SK-N-SH (cell line): ENCODE measurements at regions not wholly inside any gene's neighbourhood (a gene's known extent, or its start where the extent isn't known, plus 50 kb on each side); places are given as distances from the start of the nearest gene placed in this dataset.

Experiments used
- EP300 ChIP-seq, 2 experiments: IDR thresholded peaks; 2 replicates each; pipeline versions ENCODE4 v1.4.0 to v1.6.1; 2012; ENCODE audit warnings: borderline replicate concordance in 1 of 2, low read depth in 1 of 2, low read length in 1 of 2
- EZH2phosphoT487 ChIP-seq: fragments of 200-600 bp; sonication (generic); IDR thresholded peaks from 2 replicates; pipeline ENCODE4 v1.6.1; 2017; ENCODE audit warnings: low read depth, mixed run types, mild to moderate bottlenecking, antibody characterized with exemption, moderate library complexity, borderline replicate concordance
- FOXJ3 ChIP-seq: sonication (generic); formaldehyde crosslinking; IDR thresholded peaks from 2 replicates; pipeline ENCODE4 v1.5.1; 2020; ENCODE audit warnings: mild to moderate bottlenecking, missing genetic modification reagents
- MXI1 ChIP-seq: IDR thresholded peaks from 2 replicates; pipeline ENCODE4 v1.6.1; 2012; ENCODE audit warnings: mild to moderate bottlenecking, low read depth, low read length, improper control_type of control experiment
- POLR2AphosphoS5 ChIP-seq: IDR thresholded peaks from 2 replicates; pipeline ENCODE4 v1.6.1; 2012; ENCODE audit warnings: low read depth, low read length
- RAD21 ChIP-seq: IDR thresholded peaks from 2 replicates; pipeline ENCODE4 v1.6.1; 2012; ENCODE audit warnings: mild to moderate bottlenecking, low read length
- RXRA ChIP-seq: IDR thresholded peaks from 2 replicates; pipeline ENCODE4 v1.4.0; 2012; ENCODE audit warnings: low read depth, mild to moderate bottlenecking, borderline replicate concordance
- YY1 ChIP-seq: IDR thresholded peaks from 2 replicates; pipeline ENCODE4 v1.4.0; 2012; ENCODE audit warnings: low read depth, mild to moderate bottlenecking
- TF ChIP-seq, protein P1 (sequence below): fragments of 200-600 bp; sonication (generic); IDR thresholded peaks from 2 replicates; pipeline ENCODE4 v1.6.1; 2017; ENCODE audit warnings: antibody characterized with exemption, mild to moderate bottlenecking, moderate library complexity
- TF ChIP-seq, protein P2 (sequence below): IDR thresholded peaks from 2 replicates; pipeline ENCODE4 v1.4.0; 2012; ENCODE audit warnings: low read depth, borderline replicate concordance
- TF ChIP-seq, protein P3 (sequence below): IDR thresholded peaks from 2 replicates; pipeline ENCODE4 v1.6.1; 2012; ENCODE audit warnings: mild to moderate bottlenecking, low read depth, low read length, moderate library complexity

DNA sequence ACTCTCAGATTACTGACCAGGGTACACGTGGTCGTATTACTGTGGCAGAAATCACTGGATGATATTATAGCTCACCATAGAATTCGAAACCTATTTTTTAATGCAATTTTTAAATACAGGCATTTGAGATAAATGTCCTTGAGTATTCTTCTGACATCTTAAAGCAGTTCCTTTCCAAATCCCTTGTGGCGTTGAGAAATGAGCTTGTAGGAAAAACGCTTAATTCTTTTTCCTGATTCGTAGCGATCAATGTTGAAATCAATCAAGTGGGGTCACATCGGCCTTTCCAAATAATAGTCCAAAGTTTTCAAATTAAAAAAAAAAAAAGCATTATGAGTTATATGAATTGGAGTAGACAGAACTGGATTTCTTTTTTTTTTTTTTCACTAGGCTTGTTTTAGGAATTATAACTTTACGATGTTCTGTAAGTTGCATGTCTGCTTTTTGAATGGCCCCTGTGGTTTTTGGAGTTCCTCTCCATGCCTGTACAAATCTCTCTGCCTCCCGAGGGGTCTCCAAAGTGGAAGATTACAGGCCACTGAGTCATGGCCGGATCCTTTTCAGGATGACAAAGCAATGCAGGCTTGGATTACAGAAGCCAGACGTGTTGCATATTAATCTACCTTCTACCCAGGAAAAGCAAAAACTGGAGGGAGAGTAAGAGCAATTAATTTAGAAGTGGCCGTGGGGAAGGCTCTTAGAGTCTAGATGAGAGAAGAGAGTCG lies 226.1 kb downstream of the SHOX start:
- no peak for TF ChIP-seq FOXJ3 (CRISPR knock-in tag)
- TF ChIP-seq RXRA = no peak
- TF ChIP-seq, protein P1, sequence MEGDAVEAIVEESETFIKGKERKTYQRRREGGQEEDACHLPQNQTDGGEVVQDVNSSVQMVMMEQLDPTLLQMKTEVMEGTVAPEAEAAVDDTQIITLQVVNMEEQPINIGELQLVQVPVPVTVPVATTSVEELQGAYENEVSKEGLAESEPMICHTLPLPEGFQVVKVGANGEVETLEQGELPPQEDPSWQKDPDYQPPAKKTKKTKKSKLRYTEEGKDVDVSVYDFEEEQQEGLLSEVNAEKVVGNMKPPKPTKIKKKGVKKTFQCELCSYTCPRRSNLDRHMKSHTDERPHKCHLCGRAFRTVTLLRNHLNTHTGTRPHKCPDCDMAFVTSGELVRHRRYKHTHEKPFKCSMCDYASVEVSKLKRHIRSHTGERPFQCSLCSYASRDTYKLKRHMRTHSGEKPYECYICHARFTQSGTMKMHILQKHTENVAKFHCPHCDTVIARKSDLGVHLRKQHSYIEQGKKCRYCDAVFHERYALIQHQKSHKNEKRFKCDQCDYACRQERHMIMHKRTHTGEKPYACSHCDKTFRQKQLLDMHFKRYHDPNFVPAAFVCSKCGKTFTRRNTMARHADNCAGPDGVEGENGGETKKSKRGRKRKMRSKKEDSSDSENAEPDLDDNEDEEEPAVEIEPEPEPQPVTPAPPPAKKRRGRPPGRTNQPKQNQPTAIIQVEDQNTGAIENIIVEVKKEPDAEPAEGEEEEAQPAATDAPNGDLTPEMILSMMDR = no peak
- TF ChIP-seq EP300 (IDR thresholded peaks at IDR 0.05; ENCODE audit: borderline replicate concordance in 1 of 2, low read depth in 1 of 2, low read length in 1 of 2) = no peak
- no peak for TF ChIP-seq RAD21
- no peak for TF ChIP-seq YY1
- TF ChIP-seq EZH2phosphoT487 = no peak
- no peak for TF ChIP-seq POLR2AphosphoS5
- no peak for TF ChIP-seq MXI1
- TF ChIP-seq, protein P2, sequence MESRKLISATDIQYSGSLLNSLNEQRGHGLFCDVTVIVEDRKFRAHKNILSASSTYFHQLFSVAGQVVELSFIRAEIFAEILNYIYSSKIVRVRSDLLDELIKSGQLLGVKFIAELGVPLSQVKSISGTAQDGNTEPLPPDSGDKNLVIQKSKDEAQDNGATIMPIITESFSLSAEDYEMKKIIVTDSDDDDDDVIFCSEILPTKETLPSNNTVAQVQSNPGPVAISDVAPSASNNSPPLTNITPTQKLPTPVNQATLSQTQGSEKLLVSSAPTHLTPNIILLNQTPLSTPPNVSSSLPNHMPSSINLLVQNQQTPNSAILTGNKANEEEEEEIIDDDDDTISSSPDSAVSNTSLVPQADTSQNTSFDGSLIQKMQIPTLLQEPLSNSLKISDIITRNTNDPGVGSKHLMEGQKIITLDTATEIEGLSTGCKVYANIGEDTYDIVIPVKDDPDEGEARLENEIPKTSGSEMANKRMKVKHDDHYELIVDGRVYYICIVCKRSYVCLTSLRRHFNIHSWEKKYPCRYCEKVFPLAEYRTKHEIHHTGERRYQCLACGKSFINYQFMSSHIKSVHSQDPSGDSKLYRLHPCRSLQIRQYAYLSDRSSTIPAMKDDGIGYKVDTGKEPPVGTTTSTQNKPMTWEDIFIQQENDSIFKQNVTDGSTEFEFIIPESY = no peak
- TF ChIP-seq, protein P3, sequence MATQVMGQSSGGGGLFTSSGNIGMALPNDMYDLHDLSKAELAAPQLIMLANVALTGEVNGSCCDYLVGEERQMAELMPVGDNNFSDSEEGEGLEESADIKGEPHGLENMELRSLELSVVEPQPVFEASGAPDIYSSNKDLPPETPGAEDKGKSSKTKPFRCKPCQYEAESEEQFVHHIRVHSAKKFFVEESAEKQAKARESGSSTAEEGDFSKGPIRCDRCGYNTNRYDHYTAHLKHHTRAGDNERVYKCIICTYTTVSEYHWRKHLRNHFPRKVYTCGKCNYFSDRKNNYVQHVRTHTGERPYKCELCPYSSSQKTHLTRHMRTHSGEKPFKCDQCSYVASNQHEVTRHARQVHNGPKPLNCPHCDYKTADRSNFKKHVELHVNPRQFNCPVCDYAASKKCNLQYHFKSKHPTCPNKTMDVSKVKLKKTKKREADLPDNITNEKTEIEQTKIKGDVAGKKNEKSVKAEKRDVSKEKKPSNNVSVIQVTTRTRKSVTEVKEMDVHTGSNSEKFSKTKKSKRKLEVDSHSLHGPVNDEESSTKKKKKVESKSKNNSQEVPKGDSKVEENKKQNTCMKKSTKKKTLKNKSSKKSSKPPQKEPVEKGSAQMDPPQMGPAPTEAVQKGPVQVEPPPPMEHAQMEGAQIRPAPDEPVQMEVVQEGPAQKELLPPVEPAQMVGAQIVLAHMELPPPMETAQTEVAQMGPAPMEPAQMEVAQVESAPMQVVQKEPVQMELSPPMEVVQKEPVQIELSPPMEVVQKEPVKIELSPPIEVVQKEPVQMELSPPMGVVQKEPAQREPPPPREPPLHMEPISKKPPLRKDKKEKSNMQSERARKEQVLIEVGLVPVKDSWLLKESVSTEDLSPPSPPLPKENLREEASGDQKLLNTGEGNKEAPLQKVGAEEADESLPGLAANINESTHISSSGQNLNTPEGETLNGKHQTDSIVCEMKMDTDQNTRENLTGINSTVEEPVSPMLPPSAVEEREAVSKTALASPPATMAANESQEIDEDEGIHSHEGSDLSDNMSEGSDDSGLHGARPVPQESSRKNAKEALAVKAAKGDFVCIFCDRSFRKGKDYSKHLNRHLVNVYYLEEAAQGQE = no peak
